CD4-positive, alpha-beta T cell (primary cell): ENCODE measurements at regions not wholly inside any gene's neighbourhood (a gene's known extent, or its start where the extent isn't known, plus 50 kb on each side); places are given as distances from the start of the nearest gene placed in this dataset.

Source experiments
- ATAC-seq: fragments of 200-7000 bp; cut with Tn5 transposase; one replicate; pipeline ENCODE4 v1.10.0; 2022; ENCODE audit warnings: mild to moderate bottlenecking; ENCODE audit not compliant: poor library complexity
- CTCF ChIA-PET: fragments of 350-600 bp; sonication (Branson Sonifier 250); formaldehyde crosslinking; loops from one replicate; lab custom pipeline; 2021; ENCODE audit warnings: antibody characterized with exemption, inconsistent platforms; lab: Charles Lee
- POLR2A ChIA-PET: fragments of 350-600 bp; sonication (Branson Sonifier 250); formaldehyde crosslinking; loops from one replicate; lab custom pipeline; 2021; ENCODE audit warnings: antibody characterized with exemption, inconsistent platforms; lab: Charles Lee
- DNase-seq, 14 experiments: peaks; one replicate each; pipeline ENCODE4 v3.0.0-alpha.2; 2013 to 2020; ENCODE audit warnings: mixed read lengths in 2 of 14
- H3K27ac ChIP-seq, 2 donors: one replicate each; pipeline versions ENCODE4 v1.5.1 to v1.7.0; 2013; ENCODE audit warnings: low read length in 2 of 2, low read depth in 1 of 2, mild to moderate bottlenecking in 1 of 2
- H3K27me3 ChIP-seq, 2 experiments: 1 replicate in 1 of 2; 2 replicates in 1 of 2; pipeline versions ENCODE4 v1.6.1 to v1.7.0; 2013; ENCODE audit warnings: low read length in 2 of 2, control low read depth in 1 of 2, mild to moderate bottlenecking in 1 of 2, moderate library complexity in 1 of 2; ENCODE audit not compliant: insufficient read depth in 2 of 2, control insufficient read depth in 1 of 2
- H3K36me3 ChIP-seq: one replicate; pipeline ENCODE4 v1.6.1; 2013; ENCODE audit warnings: low read length, control low read depth; ENCODE audit not compliant: insufficient read depth
- H3K4me1 ChIP-seq: one replicate; pipeline ENCODE4 v1.6.1; 2013; ENCODE audit warnings: low read length, control low read depth; ENCODE audit not compliant: insufficient read depth
- H3K4me3 ChIP-seq: one replicate; pipeline ENCODE4 v1.5.1; 2013; ENCODE audit warnings: mild to moderate bottlenecking, low read length, moderate library complexity
- H3K9me3 ChIP-seq, 2 experiments: 1 replicate in 1 of 2; 2 replicates in 1 of 2; pipeline versions ENCODE4 v1.6.1 to v1.7.0; 2013; ENCODE audit warnings: low read length in 2 of 2, mild to moderate bottlenecking in 2 of 2, control low read depth in 1 of 2, moderate library complexity in 1 of 2; ENCODE audit not compliant: control insufficient read depth in 1 of 2, insufficient read depth in 1 of 2
- H3K27ac Mint-ChIP-seq: one replicate; pipeline ENCODE4 v1.8.0; 2020; ENCODE audit warnings: mixed read lengths
- H3K27me3 Mint-ChIP-seq: one replicate; pipeline ENCODE4 v1.8.0; 2021; ENCODE audit warnings: mixed read lengths
- H3K36me3 Mint-ChIP-seq: one replicate; pipeline ENCODE4 v1.8.0; 2021; ENCODE audit warnings: low read depth, mixed read lengths
- H3K4me1 Mint-ChIP-seq: one replicate; pipeline ENCODE4 v1.8.0; 2021; ENCODE audit warnings: low read depth, mixed read lengths
- H3K4me3 Mint-ChIP-seq: one replicate; pipeline ENCODE4 v1.8.0; 2020; ENCODE audit warnings: mild to moderate bottlenecking, mixed read lengths
- H3K9me3 Mint-ChIP-seq: one replicate; pipeline ENCODE4 v1.8.0; 2020; ENCODE audit warnings: mixed read lengths
- intact Hi-C, 2 experiments: fragments of 100-400 bp; cut with DNase I in 1 of 2; cut with micrococcal nuclease in 1 of 2; formaldehyde crosslinking; loops; one replicate each; pipeline versions ENCODE4 v1.15.1 to v1.9.0; 2023 to 2025; cut with DNase I, micrococcal nuclease
- TF ChIP-seq, protein P1 (sequence below): fragments of 200-600 bp; IDR thresholded peaks from one replicate; pipeline ENCODE4 v1.8.0; 2022; ENCODE audit warnings: antibody characterized with exemption, mild to moderate bottlenecking

DNA sequence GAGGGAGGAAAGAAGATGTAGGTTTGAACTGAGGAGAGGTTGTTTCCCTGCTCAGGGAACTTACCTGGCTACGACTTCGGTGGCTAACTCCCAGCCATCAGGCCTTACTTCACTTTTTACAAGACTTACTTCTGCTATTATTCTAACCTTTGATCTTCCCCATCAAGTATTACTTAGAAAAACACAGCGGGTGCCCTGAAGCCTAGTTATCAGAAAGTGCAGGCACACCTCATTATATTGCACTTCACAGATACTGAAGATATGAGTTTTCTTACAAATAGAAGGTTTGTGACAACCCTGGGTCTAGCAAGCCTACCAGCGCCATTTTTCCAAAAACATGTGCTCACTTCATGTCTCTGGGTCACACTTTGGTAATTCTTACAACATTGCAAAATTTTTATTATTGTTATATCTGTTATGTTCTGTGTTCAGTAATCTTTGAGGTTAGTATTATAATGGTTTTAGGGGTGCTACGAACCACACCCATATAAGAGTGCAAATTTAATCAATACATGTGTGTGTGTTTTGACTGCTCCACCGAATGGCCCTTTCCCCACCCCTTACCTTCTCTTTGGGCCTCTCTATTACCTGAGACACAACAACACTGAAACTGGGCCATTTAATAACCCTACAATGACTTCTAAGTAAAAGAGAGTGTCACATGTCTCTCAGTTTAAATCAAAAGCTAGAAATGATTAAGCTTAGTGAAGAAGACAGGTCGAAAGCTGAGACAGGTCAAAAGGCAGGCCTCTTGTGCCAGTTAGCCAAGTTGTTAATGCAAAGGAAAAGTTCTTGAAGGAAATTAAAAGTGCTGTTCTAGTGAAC, 2102.7 kb upstream of the WWC1 start:
- Mint-ChIP-seq H3K27me3 (no peaks in the 10 kb centered on the region), H3K9me3 (peaks cover 10% of the 10 kb centered on the region), H3K36me3 (no peaks in the 10 kb centered on the region), H3K4me3 (no peak overlapping the region), H3K4me1 (no peaks in the 10 kb centered on the region), H3K27ac (no peak overlapping the region)
- ATAC-seq (no peak), DNase-seq (no peak)
- intact Hi-C loops: no loop called here
- ChIA-PET CTCF (no interaction called here), POLR2A (no interaction called here)
- Histone ChIP-seq H3K36me3 (no peaks in the 10 kb centered on the region), H3K4me1 (no peaks in the 10 kb centered on the region), H3K27ac (no peak overlapping the region), H3K4me3 (no peak overlapping the region), H3K9me3 (peaks cover 0 to 4% of the 10 kb centered on the region in 2 experiments), H3K27me3 (no peaks in the 10 kb centered on the region)
- TF ChIP-seq, protein P1, sequence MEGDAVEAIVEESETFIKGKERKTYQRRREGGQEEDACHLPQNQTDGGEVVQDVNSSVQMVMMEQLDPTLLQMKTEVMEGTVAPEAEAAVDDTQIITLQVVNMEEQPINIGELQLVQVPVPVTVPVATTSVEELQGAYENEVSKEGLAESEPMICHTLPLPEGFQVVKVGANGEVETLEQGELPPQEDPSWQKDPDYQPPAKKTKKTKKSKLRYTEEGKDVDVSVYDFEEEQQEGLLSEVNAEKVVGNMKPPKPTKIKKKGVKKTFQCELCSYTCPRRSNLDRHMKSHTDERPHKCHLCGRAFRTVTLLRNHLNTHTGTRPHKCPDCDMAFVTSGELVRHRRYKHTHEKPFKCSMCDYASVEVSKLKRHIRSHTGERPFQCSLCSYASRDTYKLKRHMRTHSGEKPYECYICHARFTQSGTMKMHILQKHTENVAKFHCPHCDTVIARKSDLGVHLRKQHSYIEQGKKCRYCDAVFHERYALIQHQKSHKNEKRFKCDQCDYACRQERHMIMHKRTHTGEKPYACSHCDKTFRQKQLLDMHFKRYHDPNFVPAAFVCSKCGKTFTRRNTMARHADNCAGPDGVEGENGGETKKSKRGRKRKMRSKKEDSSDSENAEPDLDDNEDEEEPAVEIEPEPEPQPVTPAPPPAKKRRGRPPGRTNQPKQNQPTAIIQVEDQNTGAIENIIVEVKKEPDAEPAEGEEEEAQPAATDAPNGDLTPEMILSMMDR: no peak

DNA sequence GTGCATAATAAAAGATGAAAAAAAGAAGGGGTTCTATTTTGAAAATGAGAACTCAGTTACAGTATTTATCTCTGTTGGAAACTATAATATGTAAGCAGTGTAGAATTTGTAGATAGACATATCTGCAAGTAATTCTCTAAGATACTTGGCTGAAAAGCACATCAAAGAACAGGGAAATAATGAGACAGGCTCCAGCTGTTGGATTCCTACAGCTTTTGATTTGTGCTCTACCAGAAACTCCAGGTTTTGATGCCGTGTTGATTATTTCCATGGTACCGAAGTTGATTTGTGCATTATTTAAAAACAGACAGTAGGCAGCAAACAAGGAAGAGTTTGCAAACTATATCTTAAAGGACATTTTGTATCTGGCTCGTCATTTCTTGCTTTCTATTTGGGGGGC, 2098.7 kb upstream of the WWC1 start:
- Mint-ChIP-seq H3K9me3 (peaks cover 14% of the 10 kb centered on the region), H3K4me1 (no peaks in the 10 kb centered on the region), H3K36me3 (no peaks in the 10 kb centered on the region), H3K27me3 (no peaks in the 10 kb centered on the region), H3K27ac (no peak overlapping the region), H3K4me3 (no peak overlapping the region)
- TF ChIP-seq, protein P1: no peak
- H3K36me3 ChIP-seq: no peaks in the 10 kb centered on the region
- H3K27me3 ChIP-seq: no peaks in the 10 kb centered on the region
- H3K9me3 ChIP-seq: peaks cover 10% of the 10 kb centered on the region in 2 experiments
- CTCF ChIA-PET: no interaction called here
- POLR2A ChIA-PET: no interaction called here
- no peak overlapping the region for H3K4me3 ChIP-seq
- no peak for ATAC-seq
- intact Hi-C loops: no loop called here
- no peaks in the 10 kb centered on the region for H3K4me1 ChIP-seq
- H3K27ac ChIP-seq: no peak overlapping the region
- DNase-seq: no peak

DNA sequence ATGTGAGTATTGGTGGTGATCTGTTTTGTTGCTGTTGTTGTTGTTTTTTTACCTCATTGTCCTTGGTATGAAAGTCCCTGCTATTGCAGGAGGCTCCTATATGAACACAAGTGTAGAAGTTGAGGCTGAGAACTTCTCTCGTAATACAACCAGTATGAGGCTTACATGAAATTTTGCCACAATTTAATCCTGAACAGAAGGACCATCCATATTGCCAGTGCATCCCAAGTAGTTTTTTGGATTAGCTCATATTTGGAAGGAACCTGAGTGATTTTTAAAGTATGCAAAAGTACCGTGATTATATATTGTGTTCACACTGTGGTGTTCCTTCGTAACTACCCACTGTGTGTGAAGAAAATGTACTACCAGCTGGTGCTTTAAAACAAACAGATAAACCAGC, 2095.5 kb upstream of the WWC1 start:
- H3K4me3 ChIP-seq: no peak overlapping the region
- Mint-ChIP-seq H3K27me3 (no peaks in the 10 kb centered on the region), H3K4me1 (no peaks in the 10 kb centered on the region), H3K4me3 (no peak overlapping the region), H3K9me3 (peaks cover 6% of the 10 kb centered on the region), H3K27ac (no peak overlapping the region), H3K36me3 (no peaks in the 10 kb centered on the region)
- no peak overlapping the region for H3K27ac ChIP-seq
- DNase-seq: no peak
- intact Hi-C loops: no loop called here
- H3K9me3 ChIP-seq: peaks cover 10% of the 10 kb centered on the region in 2 experiments
- no peaks in the 10 kb centered on the region for H3K4me1 ChIP-seq
- ChIA-PET CTCF (no interaction called here), POLR2A (no interaction called here)
- H3K36me3 ChIP-seq: no peaks in the 10 kb centered on the region
- no peak for ATAC-seq
- TF ChIP-seq, protein P1: no peak
- no peaks in the 10 kb centered on the region for H3K27me3 ChIP-seq
